GM18505 (cell line): ENCODE measurements at regions not wholly inside any gene's neighbourhood (a gene's known extent, or its start where the extent isn't known, plus 50 kb on each side); places are given as distances from the start of the nearest gene placed in this dataset.

Source experiments
- ATAC-seq: cut with Tn5 transposase; IDR thresholded peaks from one replicate; pipeline ENCODE4 v1.9.1; 2021; ENCODE audit not compliant: unreplicated experiment
- POLR2A ChIP-seq: IDR thresholded peaks from 4 replicates; pipeline ENCODE4 v1.6.1; 2011; ENCODE audit warnings: borderline replicate concordance; ENCODE audit not compliant: insufficient read depth, insufficient read length; ENCODE audit errors: extremely low read depth

DNA sequence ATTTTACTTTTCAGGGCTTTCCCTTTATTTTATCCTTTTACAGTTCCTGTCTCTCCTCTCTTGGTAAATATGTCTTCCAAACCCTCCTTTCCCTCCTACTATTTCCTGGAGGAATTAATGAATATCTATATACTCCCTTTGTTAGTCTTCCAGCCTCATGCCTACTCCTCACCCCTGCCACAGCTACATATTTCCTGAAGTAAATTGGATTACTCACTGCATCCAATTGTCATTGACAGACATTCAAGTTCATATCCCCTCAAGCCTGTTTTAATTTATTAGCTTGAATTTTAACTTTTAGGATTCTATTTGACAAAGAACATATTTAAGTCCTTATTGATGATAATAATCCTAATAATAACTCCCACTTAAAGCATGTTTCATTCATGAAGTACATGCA, 314.5 kb downstream of the TMEM161B start:
- no peak for ATAC-seq
- no peak for TF ChIP-seq POLR2A

DNA sequence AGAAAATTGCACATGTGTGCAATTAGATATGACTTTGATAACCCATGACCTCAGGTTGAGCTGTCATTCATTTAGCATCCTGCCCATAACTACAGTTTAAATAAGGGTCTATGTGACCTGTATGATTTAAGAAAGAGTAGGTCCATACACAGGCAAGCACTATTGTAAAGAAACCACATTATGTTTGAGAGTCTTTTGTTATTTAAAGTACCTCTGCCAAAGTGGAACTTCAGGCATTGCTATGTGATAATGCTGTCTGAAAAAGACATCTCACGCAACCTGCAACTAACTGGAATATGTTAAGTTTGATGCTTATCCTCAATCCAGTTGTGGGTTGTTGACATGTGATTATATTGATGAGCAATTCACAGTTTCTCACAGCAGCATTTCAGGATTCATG, 317.0 kb downstream of the TMEM161B start:
- ATAC-seq: no peak
- TF ChIP-seq POLR2A: no peak

DNA sequence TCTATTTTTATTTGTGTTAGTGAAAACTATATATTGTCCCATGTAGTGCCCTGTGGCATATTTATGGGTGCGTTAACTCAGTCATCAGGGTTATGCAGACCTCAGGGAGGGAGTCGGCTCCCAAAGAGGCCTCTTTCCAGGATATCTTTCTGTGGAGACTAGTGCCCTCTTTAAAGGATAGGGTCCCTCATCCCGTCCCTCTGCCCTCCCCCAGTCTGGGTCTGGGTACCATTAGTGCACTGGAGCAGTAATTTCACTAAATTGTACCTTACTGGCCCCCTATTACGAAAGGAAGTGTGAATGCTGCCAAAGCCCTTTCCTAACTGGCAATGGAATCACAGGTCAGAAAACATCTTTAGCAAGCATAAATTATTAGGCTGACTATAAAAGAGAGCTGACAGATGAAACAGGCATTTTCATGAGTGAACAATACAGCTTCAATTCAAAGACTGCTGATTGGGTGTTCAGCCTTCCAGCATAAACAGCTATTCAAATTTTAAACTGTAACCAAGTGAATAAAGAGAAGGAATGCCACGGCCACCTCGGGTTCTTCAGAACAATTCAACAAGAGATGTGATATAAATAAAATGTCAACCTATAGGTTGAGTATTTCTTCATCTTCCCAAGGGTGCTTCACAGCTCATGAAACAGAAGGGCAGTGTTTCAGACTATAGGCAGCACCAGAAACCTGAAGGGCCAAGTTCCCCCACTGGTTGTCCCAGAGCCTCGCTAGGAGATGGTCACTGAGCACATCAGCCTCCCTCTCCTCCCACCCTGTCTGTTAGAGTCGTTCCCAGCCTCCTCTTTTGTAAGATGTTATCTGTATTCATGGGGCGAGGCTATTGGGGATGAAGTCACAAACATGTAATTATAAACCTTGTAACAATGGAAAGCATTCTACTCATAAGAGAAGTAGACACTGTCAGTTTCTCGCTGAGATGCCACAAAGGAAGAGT, 318.7 kb downstream of the TMEM161B start:
- no peak for ATAC-seq
- no peak for TF ChIP-seq POLR2A

DNA sequence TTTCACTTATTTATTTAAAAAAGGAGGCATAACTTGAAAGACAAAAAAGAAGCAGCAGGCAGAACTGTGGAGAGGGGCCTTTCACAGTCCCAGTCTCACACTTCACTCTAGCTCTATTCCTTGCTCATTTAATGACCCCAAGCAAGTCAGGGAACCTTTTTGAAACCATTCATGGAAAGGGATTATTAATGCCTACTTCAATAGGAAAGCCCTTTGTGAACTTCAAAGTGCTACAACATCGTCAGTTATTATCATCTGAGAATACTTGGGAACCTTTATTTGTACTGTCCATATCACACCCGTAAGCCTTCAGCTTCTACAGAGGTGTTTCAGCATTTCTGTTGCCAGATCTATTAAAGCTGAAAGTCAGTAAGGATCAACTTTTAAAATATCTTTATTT, 320.2 kb downstream of the TMEM161B start:
- TF ChIP-seq POLR2A: no peak
- no peak for ATAC-seq

DNA sequence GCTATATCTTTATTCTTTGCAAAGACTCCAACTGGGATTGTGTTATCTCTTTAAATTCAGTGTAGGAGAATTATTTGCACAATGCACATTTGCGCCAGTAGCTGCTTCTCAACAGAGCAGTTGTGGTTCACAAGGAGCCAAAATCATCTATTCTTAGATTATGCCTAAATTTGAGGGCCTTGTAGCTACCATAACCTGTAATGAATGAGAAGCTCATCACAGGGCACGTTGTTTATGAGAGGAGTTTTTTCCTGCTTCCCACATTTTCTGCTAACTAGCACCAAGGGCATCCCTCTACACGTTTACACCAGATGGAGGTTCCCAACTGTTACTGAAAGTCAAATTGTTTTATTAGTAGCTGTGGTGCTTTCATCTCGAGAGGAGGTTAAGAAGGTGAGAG, 322.4 kb downstream of the TMEM161B start:
- ATAC-seq: no peak
- no peak for TF ChIP-seq POLR2A

DNA sequence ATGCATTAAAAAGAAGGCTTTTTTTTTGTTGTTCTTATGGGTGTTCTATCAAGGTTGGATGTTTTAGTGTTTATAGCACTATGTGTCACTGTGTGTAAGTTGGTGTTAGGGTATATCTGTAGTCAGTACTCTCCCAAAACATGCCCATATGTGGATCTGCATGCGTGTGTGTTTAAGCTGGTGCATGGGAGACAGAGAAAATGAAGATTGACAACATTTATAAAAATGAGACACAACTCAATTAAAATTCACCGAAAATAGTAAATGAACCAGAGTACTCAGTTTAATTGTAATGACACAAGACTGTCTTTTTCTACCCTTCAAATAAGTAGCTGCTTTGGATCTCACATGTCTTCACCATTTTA, 323.4 kb downstream of the TMEM161B start:
- TF ChIP-seq POLR2A: no peak
- ATAC-seq: no peak

DNA sequence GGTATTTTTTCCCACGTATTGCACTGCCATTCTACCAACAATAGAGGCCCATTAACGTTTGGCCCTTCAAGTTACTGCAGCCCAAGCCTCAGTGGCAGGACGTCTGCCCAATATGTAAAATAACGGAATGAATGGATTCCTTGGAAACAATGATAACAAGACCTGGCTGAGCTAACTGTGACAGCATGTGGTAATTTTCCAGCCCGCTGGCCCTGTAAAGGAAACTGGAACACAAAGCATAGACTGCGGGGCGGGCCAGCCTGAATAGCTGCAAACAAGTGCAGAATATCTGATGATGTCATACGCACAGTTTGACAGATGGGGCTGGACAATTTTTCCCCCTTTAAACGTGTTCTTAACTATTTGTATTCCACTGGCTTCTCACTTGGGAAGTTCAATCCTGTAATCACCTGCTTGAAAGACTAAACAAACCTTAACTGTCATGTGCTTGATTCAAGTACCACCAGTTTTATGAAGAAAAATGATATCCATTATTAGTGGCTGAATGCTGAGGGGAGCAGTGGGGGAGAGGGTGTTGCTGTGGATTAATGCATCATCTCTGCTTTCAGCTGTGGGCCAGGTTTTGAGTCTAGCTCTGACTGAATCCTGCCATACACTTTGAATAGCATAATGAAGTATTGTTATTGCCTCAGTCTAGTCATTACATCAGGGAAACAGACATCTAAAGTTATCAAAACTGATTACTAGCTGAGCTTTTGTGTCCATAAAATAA, 323.9 kb downstream of the TMEM161B start:
- ATAC-seq: no peak
- TF ChIP-seq POLR2A: no peak

DNA sequence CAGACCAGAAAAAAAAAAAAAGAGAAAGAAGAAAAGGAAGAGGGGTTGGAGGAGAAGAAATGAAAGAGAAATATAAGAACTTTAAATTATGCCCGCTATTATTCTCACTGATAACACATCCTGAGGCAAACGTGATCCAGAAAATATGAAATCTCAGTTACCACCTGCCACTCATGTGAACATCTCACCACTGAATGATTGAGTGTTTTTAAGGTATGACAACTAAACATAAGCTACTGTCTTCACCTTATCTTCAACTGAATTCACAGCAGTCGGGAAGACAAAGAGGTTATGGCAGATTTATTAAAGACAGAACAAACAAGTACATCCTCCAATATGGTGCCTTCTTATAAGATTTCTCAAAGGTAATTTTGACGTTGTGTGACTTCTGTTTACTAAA, 327.9 kb downstream of the TMEM161B start:
- TF ChIP-seq POLR2A: no peak
- ATAC-seq: no peak

DNA sequence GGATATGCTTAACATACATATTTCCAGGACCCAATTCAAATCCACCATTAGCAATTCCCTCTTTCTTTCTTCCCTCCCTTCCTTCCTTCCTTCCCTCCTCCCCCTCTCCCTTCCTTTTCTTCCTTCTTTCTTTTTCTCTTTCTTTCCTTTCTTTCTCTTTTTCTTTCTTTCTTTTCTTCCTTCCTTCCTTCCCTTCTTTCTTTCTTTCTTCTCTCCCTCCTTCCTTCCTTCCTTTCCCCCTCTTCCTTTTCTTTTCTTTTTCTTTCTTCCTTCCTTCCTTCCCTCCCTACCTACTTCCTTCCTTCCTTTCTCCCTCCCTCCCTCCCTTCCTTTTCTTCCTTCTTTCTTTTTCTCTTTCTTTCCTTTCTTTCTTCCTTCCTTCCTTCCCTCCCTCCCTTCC, 332.0 kb downstream of the TMEM161B start:
- ATAC-seq: no peak
- TF ChIP-seq POLR2A: no peak

DNA sequence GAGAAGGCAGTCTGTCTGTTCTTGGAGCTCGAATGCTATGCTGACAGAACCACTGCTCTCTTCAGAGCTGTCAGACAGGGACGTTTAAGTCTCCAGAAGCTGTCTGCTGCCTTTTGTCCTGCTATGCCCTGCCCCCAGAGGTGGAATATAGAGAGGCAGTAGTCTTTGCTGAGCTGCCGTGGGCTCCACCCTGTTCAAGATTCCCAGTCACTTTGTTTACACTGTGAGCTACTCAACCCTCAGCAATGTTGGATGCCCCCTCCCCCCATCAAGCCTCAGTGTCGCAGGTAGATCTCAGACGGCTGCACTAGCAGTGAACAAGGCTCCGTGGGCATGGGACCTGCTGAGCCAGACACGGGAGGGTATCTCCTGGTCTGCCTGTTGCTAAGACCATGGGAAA, 344.2 kb downstream of the TMEM161B start:
- ATAC-seq: no peak
- TF ChIP-seq POLR2A: no peak

DNA sequence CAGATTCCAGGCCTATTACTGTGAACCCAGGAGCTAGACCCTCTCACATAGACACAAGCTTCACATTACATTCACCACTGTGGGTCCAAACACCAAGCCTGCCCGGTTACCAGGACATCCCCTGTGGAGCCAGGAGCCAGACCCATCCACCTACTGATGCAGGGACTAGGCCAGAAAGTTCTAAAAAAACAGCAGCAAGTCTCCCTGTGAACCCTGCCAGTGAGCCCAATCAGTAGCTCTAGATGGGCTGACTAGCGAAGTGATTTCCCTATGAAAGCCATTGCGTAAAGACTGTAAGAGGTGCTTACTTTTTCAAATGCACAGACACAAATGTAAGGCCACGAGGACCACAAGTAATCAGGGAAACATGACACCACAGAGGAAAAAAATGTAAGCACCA, 352.3 kb downstream of the TMEM161B start:
- TF ChIP-seq POLR2A: no peak

DNA sequence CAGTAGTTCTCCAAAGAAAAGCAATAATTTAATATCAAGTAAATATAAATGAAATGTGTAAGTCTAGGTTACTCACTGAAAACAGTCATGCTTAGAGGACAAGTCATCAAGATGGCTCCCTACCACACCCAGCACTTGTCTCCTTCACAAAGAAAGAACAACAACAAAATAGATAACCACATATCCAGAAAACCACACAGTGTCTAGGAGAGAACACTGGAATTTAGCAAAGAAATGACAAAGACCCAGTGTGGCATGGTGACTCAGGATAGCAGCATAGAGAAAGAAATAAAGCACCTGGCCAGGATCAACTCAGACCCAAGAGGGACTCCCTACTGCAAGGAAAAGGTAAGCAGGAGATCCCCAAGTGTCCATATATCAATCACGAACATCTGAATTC, 356.2 kb downstream of the TMEM161B start:
- ATAC-seq: no peak
- no peak for TF ChIP-seq POLR2A

More for the DNA sequence above, 352.3 kb downstream of the TMEM161B start:
- ATAC-seq: no peak

DNA sequence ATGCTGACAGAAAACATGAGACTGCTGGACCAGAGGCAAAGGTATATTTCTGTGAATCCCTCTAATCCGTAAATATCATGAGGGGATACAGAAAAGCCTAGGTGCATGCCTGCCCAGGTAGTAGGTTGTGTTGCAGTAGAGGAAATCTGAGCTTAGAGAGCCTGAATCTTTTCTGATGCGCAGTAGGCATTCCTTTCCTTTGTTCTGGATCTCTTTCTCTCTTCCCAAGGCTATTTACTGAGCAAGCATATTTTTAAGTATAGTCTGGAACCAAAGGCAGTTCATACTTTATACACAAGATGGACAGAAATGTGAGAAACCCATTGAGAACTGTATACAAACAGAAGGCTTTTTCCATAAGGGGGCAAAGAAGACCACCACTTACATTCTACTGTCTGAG, 359.3 kb downstream of the TMEM161B start:
- ATAC-seq: no peak
- TF ChIP-seq POLR2A: no peak

DNA sequence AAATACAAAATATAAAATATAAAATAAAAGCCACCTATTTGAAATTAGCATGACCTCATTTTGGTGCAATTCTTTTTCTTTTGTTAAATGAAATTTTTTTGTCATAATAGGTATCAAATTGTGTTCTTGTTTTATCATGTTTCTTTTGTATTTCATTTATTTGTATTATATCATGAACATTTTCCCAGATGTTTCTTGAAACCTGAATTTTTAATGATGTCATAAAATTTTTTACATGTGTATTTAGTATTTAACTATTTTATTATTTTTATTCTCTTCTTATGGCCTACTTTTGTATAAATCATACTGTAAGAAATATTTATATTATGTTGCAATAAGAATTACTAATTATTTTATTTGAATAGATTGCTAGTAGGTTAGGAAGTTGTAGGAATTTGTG, 361.7 kb downstream of the TMEM161B start:
- no peak for TF ChIP-seq POLR2A
- no peak for ATAC-seq
